H1 (cell line): ENCODE measurements at regions not wholly inside any gene's neighbourhood (a gene's known extent, or its start where the extent isn't known, plus 50 kb on each side); places are given as distances from the start of the nearest gene placed in this dataset.

Source experiments
- ASH2L ChIP-seq: fragments of 200-600, 300-600 bp; sonication (generic); IDR thresholded peaks from one replicate; pipeline ENCODE4 v1.7.1; 2017; ENCODE audit warnings: low read length
- BRCA1 ChIP-seq: IDR thresholded peaks from 2 replicates; pipeline ENCODE4 v1.6.1; 2012; ENCODE audit warnings: low read depth, low read length, improper control_type of control experiment
- EP300 ChIP-seq, 2 experiments: IDR thresholded peaks; 1 replicate in 1 of 2; 2 replicates in 1 of 2; pipeline ENCODE4 v1.6.1; 2011 to 2012; ENCODE audit warnings: low read depth in 2 of 2, low read length in 2 of 2, mild to moderate bottlenecking in 2 of 2, borderline replicate concordance in 1 of 2, inconsistent platforms in 1 of 2, moderate library complexity in 1 of 2
- GTF2F1 ChIP-seq: IDR thresholded peaks from 2 replicates; pipeline ENCODE4 v1.6.1; 2012; ENCODE audit warnings: low read depth, low read length, improper control_type of control experiment, borderline replicate concordance
- HDAC2 ChIP-seq, 2 experiments: fragments of 300-600 bp in 1 of 2; sonication (generic) in 1 of 2; IDR thresholded peaks; 2 replicates each; pipeline ENCODE4 v1.6.1; 2011 to 2012; ENCODE audit warnings: low read depth in 2 of 2, low read length in 2 of 2, mild to moderate bottlenecking in 2 of 2, moderate library complexity in 2 of 2, borderline replicate concordance in 1 of 2, inconsistent platforms in 1 of 2
- JUN ChIP-seq: IDR thresholded peaks from 2 replicates; pipeline ENCODE4 v1.6.1; 2011; ENCODE audit warnings: low read depth, mild to moderate bottlenecking, improper control_type of control experiment, low read length
- POLR2A ChIP-seq, 2 experiments: IDR thresholded peaks; 1 replicate in 1 of 2; 2 replicates in 1 of 2; pipeline ENCODE4 v1.6.1; 2011; ENCODE audit warnings: low read depth in 2 of 2, low read length in 2 of 2, mild to moderate bottlenecking in 2 of 2; ENCODE audit errors: control extremely low read depth in 1 of 2
- POLR2AphosphoS5 ChIP-seq: IDR thresholded peaks from 2 replicates; pipeline ENCODE4 v1.6.1; 2011; ENCODE audit warnings: low read depth, low read length
- POU5F1 ChIP-seq: IDR thresholded peaks from 2 replicates; pipeline ENCODE4 v1.6.1; 2011; ENCODE audit warnings: low read depth, mild to moderate bottlenecking, low read length, moderate library complexity
- SIN3A ChIP-seq, 2 experiments: IDR thresholded peaks in 1 of 2; conservative IDR thresholded peaks in 1 of 2; 2 replicates each; pipeline ENCODE4 v1.6.1; 2011 to 2012; ENCODE audit warnings: low read length in 2 of 2, improper control_type of control experiment in 1 of 2, low read depth in 1 of 2, mild to moderate bottlenecking in 1 of 2
- TEAD4 ChIP-seq: IDR thresholded peaks from 2 replicates; pipeline ENCODE4 v1.6.1; 2012; ENCODE audit warnings: low read depth, low read length, inconsistent platforms, mixed read lengths
- TF ChIP-seq, protein P1 (sequence below), 3 experiments: IDR thresholded peaks; 1 replicate in 2 of 3; 2 replicates in 1 of 3; pipeline versions ENCODE4 v1.5.1 to v1.6.1; 2011; ENCODE audit warnings: low read length in 3 of 3, mild to moderate bottlenecking in 3 of 3, inconsistent platforms in 2 of 3, low read depth in 1 of 3, moderate library complexity in 1 of 3; ENCODE audit not compliant: insufficient read depth in 1 of 3; ENCODE audit errors: control extremely low read depth in 1 of 3
- TF ChIP-seq, protein P2 (sequence below): IDR thresholded peaks from 2 replicates; pipeline ENCODE4 v1.6.1; 2012; ENCODE audit warnings: low read length, inconsistent platforms

DNA sequence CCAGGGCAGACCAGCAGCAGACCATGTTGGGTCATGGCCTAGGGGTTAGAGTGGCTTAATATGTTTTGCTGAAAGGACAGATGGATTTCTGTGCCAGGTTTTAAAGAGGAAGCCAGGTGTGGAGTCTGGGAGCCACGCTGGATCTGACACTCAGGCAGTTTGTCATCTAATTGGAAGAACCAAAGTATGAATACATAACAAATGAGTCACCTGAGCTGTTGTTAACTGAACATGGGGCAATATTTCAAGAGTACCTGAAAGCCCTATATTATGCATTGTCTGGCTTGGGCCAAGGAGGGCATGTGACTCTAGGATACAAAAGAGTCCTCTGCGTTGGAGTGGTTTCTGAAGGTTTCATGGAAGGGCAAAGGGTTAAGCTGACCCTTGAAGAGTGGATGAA, 70.6 kb downstream of the LMO4 start:
- TF ChIP-seq POLR2A (IDR thresholded peaks at IDR 0.05; ENCODE audit: control extremely low read depth in 1 of 2, low read depth in 2 of 2, low read length in 2 of 2) (no peak), POU5F1 (no peak), SIN3A (conservative IDR thresholded peaks at IDR 0.05 in 1 of 2, IDR thresholded peaks at IDR 0.05 in 1 of 2; ENCODE audit: low read depth in 1 of 2, low read length in 2 of 2) (no peak), POLR2AphosphoS5 (no peak), ASH2L (no peak), TEAD4 (no peak), HDAC2 (IDR thresholded peaks at IDR 0.05; ENCODE audit: borderline replicate concordance in 1 of 2, low read depth in 2 of 2, low read length in 2 of 2) (no peak), JUN (no peak), BRCA1 (no peak), EP300 (IDR thresholded peaks at IDR 0.05; ENCODE audit: borderline replicate concordance in 1 of 2, low read depth in 2 of 2, low read length in 2 of 2) (no peak), GTF2F1 (no peak)
- TF ChIP-seq, protein P1, sequence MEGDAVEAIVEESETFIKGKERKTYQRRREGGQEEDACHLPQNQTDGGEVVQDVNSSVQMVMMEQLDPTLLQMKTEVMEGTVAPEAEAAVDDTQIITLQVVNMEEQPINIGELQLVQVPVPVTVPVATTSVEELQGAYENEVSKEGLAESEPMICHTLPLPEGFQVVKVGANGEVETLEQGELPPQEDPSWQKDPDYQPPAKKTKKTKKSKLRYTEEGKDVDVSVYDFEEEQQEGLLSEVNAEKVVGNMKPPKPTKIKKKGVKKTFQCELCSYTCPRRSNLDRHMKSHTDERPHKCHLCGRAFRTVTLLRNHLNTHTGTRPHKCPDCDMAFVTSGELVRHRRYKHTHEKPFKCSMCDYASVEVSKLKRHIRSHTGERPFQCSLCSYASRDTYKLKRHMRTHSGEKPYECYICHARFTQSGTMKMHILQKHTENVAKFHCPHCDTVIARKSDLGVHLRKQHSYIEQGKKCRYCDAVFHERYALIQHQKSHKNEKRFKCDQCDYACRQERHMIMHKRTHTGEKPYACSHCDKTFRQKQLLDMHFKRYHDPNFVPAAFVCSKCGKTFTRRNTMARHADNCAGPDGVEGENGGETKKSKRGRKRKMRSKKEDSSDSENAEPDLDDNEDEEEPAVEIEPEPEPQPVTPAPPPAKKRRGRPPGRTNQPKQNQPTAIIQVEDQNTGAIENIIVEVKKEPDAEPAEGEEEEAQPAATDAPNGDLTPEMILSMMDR (IDR thresholded peaks at IDR 0.05; ENCODE audit: control extremely low read depth in 1 of 3, insufficient read depth in 1 of 3, low read depth in 1 of 3, low read length in 3 of 3) = no peak
- TF ChIP-seq, protein P2, sequence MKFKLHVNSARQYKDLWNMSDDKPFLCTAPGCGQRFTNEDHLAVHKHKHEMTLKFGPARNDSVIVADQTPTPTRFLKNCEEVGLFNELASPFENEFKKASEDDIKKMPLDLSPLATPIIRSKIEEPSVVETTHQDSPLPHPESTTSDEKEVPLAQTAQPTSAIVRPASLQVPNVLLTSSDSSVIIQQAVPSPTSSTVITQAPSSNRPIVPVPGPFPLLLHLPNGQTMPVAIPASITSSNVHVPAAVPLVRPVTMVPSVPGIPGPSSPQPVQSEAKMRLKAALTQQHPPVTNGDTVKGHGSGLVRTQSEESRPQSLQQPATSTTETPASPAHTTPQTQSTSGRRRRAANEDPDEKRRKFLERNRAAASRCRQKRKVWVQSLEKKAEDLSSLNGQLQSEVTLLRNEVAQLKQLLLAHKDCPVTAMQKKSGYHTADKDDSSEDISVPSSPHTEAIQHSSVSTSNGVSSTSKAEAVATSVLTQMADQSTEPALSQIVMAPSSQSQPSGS = no peak
